Lower leg skin (tissue), 4 donors: ENCODE measurements at regions not wholly inside any gene's neighbourhood (a gene's known extent, or its start where the extent isn't known, plus 50 kb on each side); places are given as distances from the start of the nearest gene placed in this dataset.
"Not testable (repeated sequence)": the region's sequence is repeated elsewhere in the genome, so short reads cannot be mapped to it uniquely, and the experiment has no call there.

ENCODE experiments used
- DNase-seq, 2 donors: peaks; one replicate each; pipeline ENCODE4 v3.0.0-alpha.2; 2019; ENCODE audit warnings: low spot score in 2 of 2
- H3K4me3 ChIP-seq: fragments of 200-600 bp; sonication (generic); 2 replicates; pipeline ENCODE4 v1.5.1; 2017; ENCODE audit warnings: mild to moderate bottlenecking, low read depth; ENCODE audit not compliant: poor library complexity, severe bottlenecking
- CTCF ChIP-seq, 3 donors: fragments of 450-650 bp; IDR thresholded peaks; one replicate each; pipeline ENCODE4 v1.5.1; 2016; ENCODE audit warnings: antibody characterized with exemption in 3 of 3, mild to moderate bottlenecking in 3 of 3, moderate library complexity in 2 of 3
- POLR2A ChIP-seq, 2 donors: fragments of 450-650 bp; IDR thresholded peaks; one replicate each; pipeline ENCODE4 v1.6.1; 2016 to 2017; ENCODE audit warnings: antibody characterized with exemption in 2 of 2, mild to moderate bottlenecking in 1 of 2, moderate library complexity in 1 of 2
- WGBS, 2 donors: methylation state at CpG; one replicate each; pipeline ENCODE4 v1.1.5; 2018; 5-methylcytosine and 5-hydroxymethylcytosine counted together
- intact Hi-C: fragments of 100-400 bp; cut with DNase I; formaldehyde crosslinking; loops from one replicate; pipeline ENCODE4 v1.15.0; 2023; ENCODE audit warnings: low total_unique reads

GRCh38 chr3:94643400-94643799 is 580.5 kb downstream of the NSUN3 start:
- no peak overlapping the region for H3K4me3 ChIP-seq
- TF ChIP-seq POLR2A (IDR thresholded peaks at IDR 0.05) (no peak), CTCF (IDR thresholded peaks at IDR 0.05) (no peak)
- WGBS, 2 donors = 86 to 93% methylated on average over 3 of the region's 3 CpGs
- intact Hi-C loops = no loop called here
- no peak for DNase-seq

- TF ChIP-seq CTCF (IDR thresholded peaks at IDR 0.05) (no peak), POLR2A (IDR thresholded peaks at IDR 0.05) (no peak)
- H3K4me3 ChIP-seq = no peak overlapping the region
- DNase-seq = no peak
- intact Hi-C loops = loop anchor here (2.0 kb wide), 1 partner anchor 49 kb away; no protein-coding TSS in a partner anchor
- WGBS, 2 donors = 83 to 85% methylated on average over 3 of the region's 3 CpGs
These were observed 582.9 kb downstream of the NSUN3 start for GRCh38 chr3:94645790-94646189.

- H3K4me3 ChIP-seq = no peak overlapping the region
- WGBS, 2 donors = 62 to 72% methylated on average over 3 of the region's 3 CpGs
- DNase-seq = no peak
- intact Hi-C loops = loop anchor here (2.0 kb wide), 1 partner anchor 50 kb away; no protein-coding TSS in a partner anchor
- no peak for TF ChIP-seq CTCF (IDR thresholded peaks at IDR 0.05)
- no peak for TF ChIP-seq POLR2A (IDR thresholded peaks at IDR 0.05)
These were observed 584.3 kb downstream of the NSUN3 start for GRCh38 chr3:94647131-94647530.

DNA sequence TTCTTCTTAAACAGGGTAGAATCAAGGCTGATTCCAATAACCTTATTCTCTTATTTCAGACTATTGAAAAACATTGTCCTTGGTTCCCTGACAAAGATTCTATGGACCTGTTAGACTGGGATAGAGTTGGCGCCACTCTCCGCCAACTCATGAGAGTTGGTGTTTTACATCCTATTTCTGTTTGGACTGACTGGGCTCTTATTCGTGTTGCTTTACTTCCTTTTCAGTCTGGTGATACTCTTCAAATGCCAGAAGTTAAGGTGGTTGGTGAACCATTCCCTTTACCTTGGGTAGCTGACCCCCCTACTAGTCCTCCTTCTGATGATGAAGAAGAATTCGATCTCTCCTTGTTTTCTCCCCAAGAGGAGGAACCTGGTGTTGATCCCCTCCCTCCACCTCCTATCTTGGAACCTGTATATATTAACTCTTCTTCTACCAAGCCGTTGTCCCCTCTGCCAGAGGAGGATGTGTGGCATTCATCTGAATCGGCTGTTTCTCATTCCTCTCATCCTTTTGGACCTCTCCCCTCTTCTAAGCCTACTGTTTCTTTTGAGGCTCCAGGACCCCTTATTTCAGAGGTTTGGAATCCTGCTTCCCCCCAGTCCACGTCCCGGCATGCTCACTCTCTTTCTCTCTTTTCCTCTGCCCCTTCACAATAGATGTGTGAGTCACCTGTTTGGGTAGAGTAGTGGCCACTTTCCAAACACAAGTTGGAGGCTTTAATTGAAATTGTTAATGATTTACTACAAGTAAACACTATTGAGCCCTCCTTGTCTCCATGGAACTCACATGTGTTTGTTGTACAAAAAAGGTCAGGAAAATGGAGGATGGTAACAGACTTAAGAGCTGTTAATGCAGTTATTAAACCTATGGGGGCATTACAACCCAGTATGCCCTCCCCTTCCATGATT is 585.7 kb downstream of the NSUN3 start:
- DNase-seq, intact Hi-C loops, H3K4me3 ChIP-seq: not testable (repeated sequence)
- WGBS, 2 donors = 85 to 88% methylated on average over 8 of the region's 8 CpGs

DNA sequence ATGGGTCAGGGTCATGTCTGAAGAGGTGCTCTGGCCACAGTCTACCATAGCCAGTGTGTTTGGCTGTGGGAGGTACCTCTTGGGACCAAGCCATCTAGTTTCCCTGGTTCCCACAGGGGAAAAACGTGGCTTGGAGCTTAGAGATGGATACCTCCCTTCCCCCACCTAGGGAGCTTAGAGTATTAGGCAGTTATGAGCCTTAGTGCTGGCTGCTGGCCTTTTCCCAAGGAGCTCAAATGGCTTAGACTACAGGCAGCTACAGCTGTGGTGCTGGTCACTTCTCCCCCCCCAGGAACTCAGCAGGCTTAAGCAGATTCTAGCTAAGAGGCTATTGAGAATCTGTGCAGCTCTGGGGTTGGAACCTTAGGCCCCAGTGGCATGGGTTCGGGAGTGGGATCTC is 591.2 kb downstream of the NSUN3 start:
- H3K4me3 ChIP-seq = no peak overlapping the region
- 38 to 74% methylated on average over 1 to 2 of the region's 2 CpGs for WGBS, 2 donors
- intact Hi-C loops = no loop called here
- DNase-seq = no peak
- TF ChIP-seq CTCF (IDR thresholded peaks at IDR 0.05) (no peak), POLR2A (IDR thresholded peaks at IDR 0.05) (no peak)

GRCh38 chr3:94665922-94666321 is 603.1 kb downstream of the NSUN3 start:
- intact Hi-C loops = no loop called here
- no peak for DNase-seq
- TF ChIP-seq POLR2A (IDR thresholded peaks at IDR 0.05) (no peak), CTCF (IDR thresholded peaks at IDR 0.05) (no peak)
- no peak overlapping the region for H3K4me3 ChIP-seq
